Astrocyte (in vitro differentiated cells and primary cell): ENCODE measurements at regions not wholly inside any gene's neighbourhood (a gene's known extent, or its start where the extent isn't known, plus 50 kb on each side); places are given as distances from the start of the nearest gene placed in this dataset.

Experiments used
- CTCF ChIP-seq: IDR thresholded peaks from 2 replicates; pipeline ENCODE4 v1.5.1; 2011; ENCODE audit warnings: low read depth, mild to moderate bottlenecking, inconsistent platforms, low read length, moderate library complexity; ENCODE audit not compliant: insufficient read depth
- EZH2 ChIP-seq: IDR thresholded peaks from 2 replicates; pipeline ENCODE4 v1.6.1; 2012; ENCODE audit warnings: mild to moderate bottlenecking, low read length, inconsistent platforms; ENCODE audit not compliant: insufficient read depth

GRCh38 chr2:234329202-234329960 lies 167.5 kb downstream of the ARL4C start:
- TF ChIP-seq CTCF (no peak), EZH2 (no peak)
